ENCODE measurements at regions not wholly inside any gene's neighbourhood (a gene's known extent, or its start where the extent isn't known, plus 50 kb on each side); places are given as distances from the start of the nearest gene placed in this dataset.

- no peak for DNase-seq
Measured at GRCh38 chr5:143554918-143555477, 151.5 kb upstream of the NR3C1 start.

GRCh38 chr5:143554187-143554717 lies 150.8 kb upstream of the NR3C1 start:
- DNase-seq, result no peak

- no peak for DNase-seq
Measured at GRCh38 chr5:143552680-143553079, 149.2 kb upstream of the NR3C1 start.

GRCh38 chr5:143551820-143552251 lies 148.3 kb upstream of the NR3C1 start:
- DNase-seq, result no peak

- no peak for DNase-seq
Measured at GRCh38 chr5:143550986-143551630, 147.6 kb upstream of the NR3C1 start.

- DNase-seq, result no peak
Measured at GRCh38 chr5:143547342-143547741, 143.9 kb upstream of the NR3C1 start.

GRCh38 chr5:143546394-143546793 lies 142.9 kb upstream of the NR3C1 start:
- no peak for DNase-seq

- DNase-seq, result no peak
Measured at GRCh38 chr5:143544606-143545005, 141.1 kb upstream of the NR3C1 start.

- no peak for DNase-seq
Measured at GRCh38 chr5:143543358-143544255, 140.1 kb upstream of the NR3C1 start.

- no peak for DNase-seq
Measured at GRCh38 chr5:143542798-143543144, 139.3 kb upstream of the NR3C1 start.

- DNase-seq, result no peak
Measured at GRCh38 chr5:143541943-143542797, 138.7 kb upstream of the NR3C1 start.

GRCh38 chr5:143539742-143540141 lies 136.3 kb upstream of the NR3C1 start:
- DNase-seq, result no peak

- no peak for DNase-seq
Measured at GRCh38 chr5:143537056-143537455, 133.6 kb upstream of the NR3C1 start.

- DNase-seq, result no peak
Measured at GRCh38 chr5:143536364-143536763, 132.9 kb upstream of the NR3C1 start.

- DNase-seq, result no peak
Measured at GRCh38 chr5:143534761-143535154, 131.3 kb upstream of the NR3C1 start.

- DNase-seq, result no peak
Measured at GRCh38 chr5:143533978-143534760, 130.7 kb upstream of the NR3C1 start.

- no peak for DNase-seq
Measured at GRCh38 chr5:143533475-143533874, 130.0 kb upstream of the NR3C1 start.

GRCh38 chr5:143527808-143528207 lies 124.3 kb upstream of the NR3C1 start:
- no peak for DNase-seq

GRCh38 chr5:143525176-143525575 lies 121.7 kb upstream of the NR3C1 start:
- no peak for DNase-seq

GRCh38 chr5:143524338-143524945 lies 121.0 kb upstream of the NR3C1 start:
- DNase-seq, result no peak

GRCh38 chr5:143521846-143522400 lies 118.4 kb upstream of the NR3C1 start:
- peak; percentile 52 for DNase-seq
